Inflammatory macrophage (primary cell): ENCODE measurements at regions not wholly inside any gene's neighbourhood (a gene's known extent, or its start where the extent isn't known, plus 50 kb on each side); places are given as distances from the start of the nearest gene placed in this dataset.
"Not testable (repeated sequence)": the region's sequence is repeated elsewhere in the genome, so short reads cannot be mapped to it uniquely, and the experiment has no call there.

Source experiments
- DNase-seq, 2 donors: peaks; one replicate each; pipeline ENCODE4 v3.0.0-alpha.2; 2020 to 2022

- DNase-seq: no peak
These were observed 66.9 kb upstream of the ZNF746 start for GRCh38 chr7:149564340-149565095.

- no peak for DNase-seq
These were observed 65.0 kb upstream of the ZNF746 start for GRCh38 chr7:149562602-149563001.

- no peak for DNase-seq
These were observed 63.5 kb upstream of the ZNF746 start for GRCh38 chr7:149561072-149561471.

- peak; percentile 36 to 68 for DNase-seq
These were observed 62.1 kb upstream of the ZNF746 start for GRCh38 chr7:149559711-149560110.

GRCh38 chr7:149558149-149558861 is 60.7 kb upstream of the ZNF746 start:
- DNase-seq: no peak

- not testable (repeated sequence) for DNase-seq
These were observed 58.9 kb upstream of the ZNF746 start for GRCh38 chr7:149556525-149556924.

- DNase-seq: not testable (repeated sequence)
These were observed 57.2 kb upstream of the ZNF746 start for GRCh38 chr7:149554821-149555220.

- DNase-seq: not testable (repeated sequence)
These were observed 56.4 kb upstream of the ZNF746 start for GRCh38 chr7:149553991-149554390.

- peak; percentile 39 to 60 for DNase-seq
These were observed 55.2 kb upstream of the ZNF746 start for GRCh38 chr7:149552799-149553198.
